HEK293 (cell line): ENCODE measurements at regions not wholly inside any gene's neighbourhood (a gene's known extent, or its start where the extent isn't known, plus 50 kb on each side); places are given as distances from the start of the nearest gene placed in this dataset.

ENCODE experiments used
- CTCF ChIP-seq: fragments of 450-650 bp; formaldehyde crosslinking; IDR thresholded peaks from 2 replicates; pipeline ENCODE4 v1.5.1; 2016; ENCODE audit warnings: missing biosample characterization, missing genetic modification characterization
- PATZ1 ChIP-seq: fragments of 450-650 bp; formaldehyde crosslinking; IDR thresholded peaks from 2 replicates; pipeline ENCODE4 v1.5.1; 2016; ENCODE audit warnings: missing biosample characterization, missing genetic modification characterization
- ZBTB11 ChIP-seq: fragments of 450-650 bp; formaldehyde crosslinking; conservative IDR thresholded peaks from 2 replicates; pipeline ENCODE4 v1.5.1; 2016; ENCODE audit warnings: low read depth, missing biosample characterization, missing genetic modification characterization

- no peak for TF ChIP-seq PATZ1
- TF ChIP-seq CTCF (tag by site-specific recombination) = no peak
- TF ChIP-seq ZBTB11 (tag by site-specific recombination) = no peak
Observed at GRCh38 chr11:43150697-43151096, 161.1 kb upstream of the API5 start.
